AG08396 (cell line): ENCODE measurements at regions not wholly inside any gene's neighbourhood (a gene's known extent, or its start where the extent isn't known, plus 50 kb on each side); places are given as distances from the start of the nearest gene placed in this dataset.

ENCODE experiments used
- DNase-seq: peaks from one replicate; pipeline ENCODE4 v3.0.0; 2012; ENCODE audit warnings: low spot score, mixed read lengths

GRCh38 chr2:147502711-147503290, 342.0 kb upstream of the ACVR2A start:
- no peak for DNase-seq

- no peak for DNase-seq
Measured at GRCh38 chr2:147501968-147502367, 342.9 kb upstream of the ACVR2A start.

GRCh38 chr2:147500819-147501395, 343.9 kb upstream of the ACVR2A start:
- DNase-seq, result no peak

GRCh38 chr2:147500229-147500628, 344.6 kb upstream of the ACVR2A start:
- DNase-seq, result no peak

GRCh38 chr2:147499785-147500184, 345.0 kb upstream of the ACVR2A start:
- DNase-seq, result no peak

- no peak for DNase-seq
Measured at GRCh38 chr2:147495734-147496133, 349.1 kb upstream of the ACVR2A start.

- DNase-seq, result no peak
Measured at GRCh38 chr2:147492471-147492870, 352.4 kb upstream of the ACVR2A start.

GRCh38 chr2:147491506-147491905, 353.3 kb upstream of the ACVR2A start:
- no peak for DNase-seq

- DNase-seq, result no peak
Measured at GRCh38 chr2:147490401-147491261, 354.2 kb upstream of the ACVR2A start.

- DNase-seq, result no peak
Measured at GRCh38 chr2:147488472-147488871, 356.4 kb upstream of the ACVR2A start.

GRCh38 chr2:147487978-147488289, 356.9 kb upstream of the ACVR2A start:
- no peak for DNase-seq

- DNase-seq, result no peak
Measured at GRCh38 chr2:147487286-147487977, 357.4 kb upstream of the ACVR2A start.

GRCh38 chr2:147485210-147485851, 359.5 kb upstream of the ACVR2A start:
- no peak for DNase-seq

GRCh38 chr2:147483911-147484310, 360.9 kb upstream of the ACVR2A start:
- no peak for DNase-seq

- no peak for DNase-seq
Measured at GRCh38 chr2:147482916-147483669, 361.7 kb upstream of the ACVR2A start.

GRCh38 chr2:147482111-147482895, 362.5 kb upstream of the ACVR2A start:
- DNase-seq, result no peak

- no peak for DNase-seq
Measured at GRCh38 chr2:147479358-147479757, 365.5 kb upstream of the ACVR2A start.

GRCh38 chr2:147473075-147473474, 371.8 kb upstream of the ACVR2A start:
- DNase-seq, result no peak

GRCh38 chr2:147471126-147471525, 373.7 kb upstream of the ACVR2A start:
- DNase-seq, result no peak

GRCh38 chr2:147469471-147469870, 375.4 kb upstream of the ACVR2A start:
- no peak for DNase-seq

- DNase-seq, result no peak
Measured at GRCh38 chr2:147468963-147469362, 375.9 kb upstream of the ACVR2A start.
